Transverse colon (tissue), 3 donors: ENCODE measurements at regions not wholly inside any gene's neighbourhood (a gene's known extent, or its start where the extent isn't known, plus 50 kb on each side); places are given as distances from the start of the nearest gene placed in this dataset.

Experiments used
- CTCF ChIP-seq, 5 experiments: fragments of 200-600 bp in 3 of 5; fragments of 450-650 bp in 2 of 5; sonication (generic) in 3 of 5; IDR thresholded peaks; 1 replicate in 2 of 5; 2 replicates in 3 of 5; pipeline ENCODE4 v1.5.1; 2016 to 2017; ENCODE audit warnings: antibody characterized with exemption in 5 of 5, inconsistent platforms in 3 of 5, mild to moderate bottlenecking in 2 of 5, moderate library complexity in 1 of 5
- POLR2A ChIP-seq: fragments of 450-650 bp; IDR thresholded peaks from one replicate; pipeline ENCODE4 v1.6.1; 2016; ENCODE audit warnings: antibody characterized with exemption, mild to moderate bottlenecking, moderate library complexity

DNA sequence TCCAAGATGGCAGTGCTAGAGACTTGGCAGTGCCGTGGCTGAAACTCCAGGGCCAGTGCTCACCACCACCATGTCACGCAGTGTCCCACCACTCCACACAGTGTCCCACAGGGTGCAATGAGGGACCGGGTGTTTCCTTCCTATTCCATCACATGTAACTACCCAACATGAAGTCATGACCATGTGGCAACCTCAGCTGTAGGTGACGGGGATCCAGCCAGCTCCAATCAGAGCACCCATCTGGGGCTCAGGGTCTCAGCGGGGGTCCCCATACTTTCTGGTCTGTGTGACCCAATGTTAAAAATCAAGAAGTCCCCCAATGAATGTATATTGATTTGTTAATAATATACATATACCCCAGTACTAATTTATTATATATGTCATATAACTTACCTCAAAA is 52.1 kb downstream of the PTGR3 start:
- no peak for TF ChIP-seq CTCF (IDR thresholded peaks at IDR 0.05)
- no peak for TF ChIP-seq POLR2A
